ENCODE measurements at regions not wholly inside any gene's neighbourhood (a gene's known extent, or its start where the extent isn't known, plus 50 kb on each side); places are given as distances from the start of the nearest gene placed in this dataset.

- TF ChIP-seq CTCF (IDR thresholded peaks at IDR 0.05) (no peak), POLR2A (IDR thresholded peaks at IDR 0.05) (no peak)
Observed at GRCh38 chrX:121921258-121921657, 873.8 kb downstream of the GLUD2 start.

Data from thyroid gland (tissue), 4 donors.